Effector memory CD8-positive, alpha-beta T cell (primary cell): ENCODE measurements at regions not wholly inside any gene's neighbourhood (a gene's known extent, or its start where the extent isn't known, plus 50 kb on each side); places are given as distances from the start of the nearest gene placed in this dataset.

Experiments
- ATAC-seq: fragments of 150-1000 bp; cut with Tn5 transposase; replicated peaks from 2 replicates; pipeline ENCODE4 v1.10.0; 2021; ENCODE audit warnings: mild to moderate bottlenecking, moderate library complexity
- DNase-seq, 3 experiments: peaks; one replicate each; pipeline ENCODE4 v3.0.0; 2021
- H3K27ac Mint-ChIP-seq, 2 donors: one replicate each; pipeline ENCODE4 v1.8.0; 2022; ENCODE audit warnings: mild to moderate bottlenecking in 2 of 2, mixed read lengths in 2 of 2, moderate library complexity in 2 of 2
- H3K27me3 Mint-ChIP-seq, 2 donors: one replicate each; pipeline ENCODE4 v1.8.0; 2022; ENCODE audit warnings: mixed read lengths in 2 of 2
- H3K36me3 Mint-ChIP-seq: one replicate; pipeline ENCODE4 v1.8.0; 2022; ENCODE audit warnings: mild to moderate bottlenecking, moderate library complexity, mixed read lengths; ENCODE audit not compliant: insufficient read depth
- H3K4me1 Mint-ChIP-seq, 2 donors: one replicate each; pipeline ENCODE4 v1.8.0; 2022; ENCODE audit warnings: low read depth in 2 of 2, mixed read lengths in 2 of 2
- H3K4me3 Mint-ChIP-seq, 2 donors: one replicate each; pipeline ENCODE4 v1.8.0; 2022; ENCODE audit warnings: mild to moderate bottlenecking in 2 of 2, mixed read lengths in 2 of 2, moderate library complexity in 2 of 2
- H3K9me3 Mint-ChIP-seq, 2 donors: one replicate each; pipeline ENCODE4 v1.8.0; 2022; ENCODE audit warnings: mixed read lengths in 2 of 2

DNA sequence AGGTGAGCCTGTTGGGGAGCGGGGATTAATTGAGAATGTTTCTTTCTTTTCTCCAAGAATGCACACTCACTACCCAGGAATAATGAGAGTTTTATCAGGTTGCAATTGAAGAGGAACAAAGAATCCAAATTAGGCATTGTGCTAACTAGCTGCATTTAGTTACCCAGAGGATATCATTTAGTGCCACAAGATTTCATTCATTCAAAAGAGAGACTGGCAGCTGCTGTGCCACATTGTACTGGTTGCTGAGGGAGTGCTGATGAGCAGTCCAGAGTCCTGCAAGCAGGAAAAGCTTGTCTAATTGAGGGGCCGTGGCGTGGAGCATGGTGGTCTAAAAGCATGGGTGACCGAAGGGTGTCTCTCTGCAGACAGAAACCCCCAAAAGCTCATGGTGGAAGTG is 97.6 kb downstream of the CTAGE1 start:
- H3K4me1 Mint-ChIP-seq: peaks cover 8 to 9% of the 10 kb centered on the region in 2 donors
- ATAC-seq (no peak), DNase-seq (no peak)
- no peaks in the 10 kb centered on the region for H3K36me3 Mint-ChIP-seq
- H3K27me3 Mint-ChIP-seq: peaks cover 0 to 7% of the 10 kb centered on the region in 2 donors
- H3K4me3 Mint-ChIP-seq: no peak overlapping the region
- no peak overlapping the region for H3K27ac Mint-ChIP-seq
- H3K9me3 Mint-ChIP-seq: no peaks in the 10 kb centered on the region

DNA sequence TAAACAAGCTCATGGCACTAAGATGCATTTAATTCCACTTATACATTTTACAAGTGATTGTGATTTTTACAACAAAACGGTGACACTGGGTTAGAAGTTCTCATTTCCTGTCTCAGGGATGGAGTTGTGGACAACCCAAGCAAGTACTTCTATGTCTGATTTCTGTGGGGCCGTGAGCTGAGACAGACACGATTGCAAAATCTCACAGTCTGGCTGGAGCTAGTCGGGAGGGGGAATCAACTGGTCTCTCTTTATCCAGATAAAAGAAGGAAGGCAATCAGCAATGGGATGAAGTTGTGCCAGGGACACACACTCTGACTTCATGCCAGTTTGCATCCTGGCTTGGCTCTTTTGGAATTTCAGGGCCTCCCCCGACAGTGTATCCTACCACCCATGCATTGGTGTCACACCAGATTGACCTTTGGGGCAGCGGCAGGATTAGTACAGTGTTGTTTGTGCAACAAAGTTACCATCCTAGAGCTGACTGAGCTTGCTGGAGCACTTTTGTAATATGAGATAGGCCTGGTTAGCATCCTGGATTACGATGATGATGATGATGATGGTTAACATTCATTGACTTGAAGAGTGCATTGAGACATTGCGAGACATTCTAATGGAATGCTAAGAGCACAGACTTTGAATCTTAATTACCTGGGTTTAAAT is 98.8 kb downstream of the CTAGE1 start:
- Mint-ChIP-seq H3K27me3 (peaks cover 1 to 7% of the 10 kb centered on the region in 2 donors), H3K27ac (no peak overlapping the region), H3K9me3 (no peaks in the 10 kb centered on the region), H3K4me3 (no peak overlapping the region), H3K36me3 (no peaks in the 10 kb centered on the region), H3K4me1 (no peaks in the 10 kb centered on the region)
- no peak for ATAC-seq
- DNase-seq: no peak

DNA sequence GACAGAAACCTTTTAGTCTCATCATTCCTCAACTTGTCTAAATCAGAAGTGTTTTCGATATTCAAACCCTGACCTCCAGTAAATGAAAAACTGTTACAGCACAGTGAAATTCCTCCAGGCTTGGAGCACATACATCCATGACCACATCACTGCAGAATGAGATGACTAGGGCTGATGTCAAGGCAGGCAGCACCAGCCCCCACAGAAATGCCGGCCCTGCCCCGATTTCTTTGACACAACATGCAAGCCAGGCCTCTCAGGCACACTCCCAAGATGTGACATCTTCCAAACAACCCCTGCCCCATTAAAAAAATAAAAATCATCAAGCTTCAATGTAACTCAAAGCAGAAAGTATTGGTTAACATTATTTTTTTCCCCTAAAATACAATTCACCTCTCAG is 103.3 kb downstream of the CTAGE1 start:
- Mint-ChIP-seq H3K36me3 (no peaks in the 10 kb centered on the region), H3K9me3 (no peaks in the 10 kb centered on the region), H3K27ac (no peak overlapping the region), H3K27me3 (peaks cover 7 to 9% of the 10 kb centered on the region in 2 donors), H3K4me3 (no peak overlapping the region), H3K4me1 (no peaks in the 10 kb centered on the region)
- ATAC-seq (no peak), DNase-seq (no peak)

DNA sequence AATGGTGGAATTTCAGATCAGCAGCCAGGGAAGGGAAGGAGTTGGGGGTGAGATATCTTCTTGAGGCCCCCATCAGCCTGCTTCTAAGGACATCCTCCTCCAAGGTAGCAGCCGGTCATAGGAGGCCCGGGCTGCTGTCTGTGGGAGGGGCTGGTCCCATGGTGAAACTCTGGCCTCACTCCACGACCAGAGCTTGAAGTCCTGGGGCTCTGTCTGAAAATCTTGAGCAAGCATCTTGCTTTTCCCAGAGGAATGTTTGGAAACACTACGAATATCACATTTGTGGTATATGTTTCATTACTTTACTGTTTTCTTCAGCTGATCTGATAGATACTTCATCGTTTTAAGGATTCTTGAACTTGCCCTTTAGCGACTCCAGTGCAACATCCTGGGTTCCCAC is 103.7 kb downstream of the CTAGE1 start:
- Mint-ChIP-seq H3K4me3 (no peak overlapping the region), H3K27ac (no peak overlapping the region), H3K9me3 (no peaks in the 10 kb centered on the region), H3K4me1 (no peaks in the 10 kb centered on the region), H3K27me3 (peaks cover 7 to 9% of the 10 kb centered on the region in 2 donors), H3K36me3 (no peaks in the 10 kb centered on the region)
- no peak for ATAC-seq
- DNase-seq: no peak

DNA sequence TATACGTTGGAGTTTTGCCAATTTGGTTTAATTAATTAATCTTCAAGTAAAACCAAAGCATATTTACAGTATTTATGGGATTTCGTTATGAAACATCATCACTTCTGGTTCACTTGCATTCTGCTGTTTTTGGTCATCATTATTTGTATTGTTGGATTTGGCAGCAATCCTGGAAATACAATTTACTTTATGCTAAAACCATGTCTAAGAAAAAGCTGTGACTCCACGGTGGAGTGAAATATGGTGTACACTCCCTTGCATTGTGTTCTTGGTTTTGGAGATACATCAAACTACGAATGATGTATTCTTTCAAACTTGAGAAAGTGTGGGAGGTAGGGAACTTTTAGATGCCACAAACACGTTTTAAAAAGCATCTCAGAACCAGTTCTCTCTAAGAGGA is 106.4 kb downstream of the CTAGE1 start:
- no peaks in the 10 kb centered on the region for H3K9me3 Mint-ChIP-seq
- H3K27ac Mint-ChIP-seq: no peak overlapping the region
- ATAC-seq (no peak), DNase-seq (no peak)
- peaks cover 7 to 9% of the 10 kb centered on the region in 2 donors for H3K27me3 Mint-ChIP-seq
- no peaks in the 10 kb centered on the region for H3K36me3 Mint-ChIP-seq
- no peaks in the 10 kb centered on the region for H3K4me1 Mint-ChIP-seq
- H3K4me3 Mint-ChIP-seq: no peak overlapping the region

DNA sequence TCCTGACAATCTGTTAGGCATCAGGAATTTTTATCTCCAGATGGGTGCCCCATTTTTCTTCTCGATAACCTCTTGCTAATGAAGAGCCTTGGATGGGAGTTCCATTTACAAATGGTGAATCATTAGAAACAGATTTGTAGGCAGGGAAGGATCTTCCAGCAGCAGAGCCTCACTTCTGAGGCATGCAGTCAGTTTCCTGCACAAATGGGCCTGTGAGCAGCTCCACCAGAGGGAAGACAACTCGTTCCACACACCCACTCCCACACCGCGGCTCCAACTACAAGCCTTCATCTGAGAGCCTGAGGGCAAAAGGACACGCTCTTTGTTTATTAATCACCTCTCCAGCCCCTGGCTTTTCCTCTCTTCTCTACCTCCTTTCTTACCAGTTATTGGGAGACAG is 108.5 kb downstream of the CTAGE1 start:
- H3K27me3 Mint-ChIP-seq: peaks cover 6 to 14% of the 10 kb centered on the region in 2 donors
- no peaks in the 10 kb centered on the region for H3K9me3 Mint-ChIP-seq
- no peak overlapping the region for H3K4me3 Mint-ChIP-seq
- no peak overlapping the region for H3K27ac Mint-ChIP-seq
- no peaks in the 10 kb centered on the region for H3K36me3 Mint-ChIP-seq
- H3K4me1 Mint-ChIP-seq: no peaks in the 10 kb centered on the region
- DNase-seq: no peak
- no peak for ATAC-seq

DNA sequence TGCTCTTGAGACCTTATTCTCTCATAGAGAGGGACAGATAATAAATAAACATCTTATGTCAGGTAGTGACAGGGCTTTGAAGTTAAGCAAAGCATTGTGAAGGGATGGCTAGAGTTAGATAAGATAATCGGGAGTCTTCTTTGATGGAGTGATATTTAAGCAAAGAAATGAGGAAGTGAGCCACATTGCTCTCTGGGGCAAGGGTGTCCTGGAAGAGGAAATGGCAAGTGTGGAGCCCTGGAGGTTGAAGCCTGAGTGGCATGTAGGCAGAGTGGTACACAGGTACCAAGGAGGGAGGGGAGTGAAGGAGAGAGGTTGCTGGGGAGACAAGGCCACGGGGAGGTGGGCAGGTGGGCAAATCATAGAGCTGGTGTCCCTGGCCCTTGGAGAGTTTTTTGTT is 110.2 kb downstream of the CTAGE1 start:
- H3K4me1 Mint-ChIP-seq: no peaks in the 10 kb centered on the region
- DNase-seq (no peak), ATAC-seq (no peak)
- no peaks in the 10 kb centered on the region for H3K36me3 Mint-ChIP-seq
- H3K9me3 Mint-ChIP-seq: no peaks in the 10 kb centered on the region
- no peak overlapping the region for H3K27ac Mint-ChIP-seq
- H3K4me3 Mint-ChIP-seq: no peak overlapping the region
- H3K27me3 Mint-ChIP-seq: peaks cover 12% of the 10 kb centered on the region in 2 donors

DNA sequence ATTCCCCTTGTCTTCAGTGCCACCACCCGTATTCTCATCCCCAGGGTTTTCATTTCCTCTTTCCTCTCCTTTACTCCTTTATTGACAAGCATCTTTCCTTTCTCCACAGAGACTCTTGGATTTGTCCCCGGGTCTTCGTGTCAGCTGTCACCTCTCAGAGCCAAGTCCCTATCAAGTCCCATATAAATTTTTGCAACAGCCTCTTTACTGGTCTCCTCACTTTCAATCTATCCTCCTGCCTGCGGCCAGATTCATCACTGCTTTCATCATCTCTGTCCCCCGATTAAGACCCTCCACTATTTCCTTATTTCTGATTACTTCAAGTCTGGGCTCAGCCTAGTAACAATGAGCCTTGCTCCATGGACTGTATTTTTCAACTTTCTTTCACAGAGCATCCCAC is 113.8 kb downstream of the CTAGE1 start:
- H3K9me3 Mint-ChIP-seq: no peaks in the 10 kb centered on the region
- H3K27me3 Mint-ChIP-seq: peaks cover 12 to 22% of the 10 kb centered on the region in 2 donors
- no peak for ATAC-seq
- no peak overlapping the region for H3K4me3 Mint-ChIP-seq
- no peaks in the 10 kb centered on the region for H3K36me3 Mint-ChIP-seq
- peaks cover 0 to 8% of the 10 kb centered on the region in 2 donors for H3K4me1 Mint-ChIP-seq
- H3K27ac Mint-ChIP-seq: peak overlapping the region in 1 of 2 donors; percentile 63
- DNase-seq: no peak

DNA sequence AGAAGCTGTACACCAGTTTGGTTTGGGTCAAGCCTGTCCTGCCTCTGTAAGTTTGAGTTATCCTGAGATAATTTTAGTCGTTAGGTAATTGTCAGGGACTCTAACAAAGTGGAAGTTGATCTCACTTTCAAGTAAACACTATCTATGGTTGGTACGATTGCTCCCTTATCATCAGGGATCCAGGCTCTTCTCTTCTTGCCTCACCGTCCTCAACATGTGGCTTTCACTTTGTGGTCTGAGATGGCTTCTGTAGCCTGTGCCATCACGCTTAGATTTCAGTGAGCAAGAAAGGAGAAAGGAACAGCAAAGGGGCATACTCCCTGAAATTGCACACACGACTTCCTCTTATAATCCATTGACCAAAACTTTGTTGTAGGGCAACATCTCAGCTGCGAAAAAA is 115.6 kb downstream of the CTAGE1 start:
- ATAC-seq: no peak
- no peaks in the 10 kb centered on the region for H3K9me3 Mint-ChIP-seq
- H3K36me3 Mint-ChIP-seq: no peaks in the 10 kb centered on the region
- H3K4me1 Mint-ChIP-seq: peaks cover 2 to 8% of the 10 kb centered on the region in 2 donors
- H3K27me3 Mint-ChIP-seq: peaks cover 12 to 28% of the 10 kb centered on the region in 2 donors
- H3K4me3 Mint-ChIP-seq: peak overlapping the region in 1 of 2 donors; percentile 4
- H3K27ac Mint-ChIP-seq: no peak overlapping the region
- no peak for DNase-seq

DNA sequence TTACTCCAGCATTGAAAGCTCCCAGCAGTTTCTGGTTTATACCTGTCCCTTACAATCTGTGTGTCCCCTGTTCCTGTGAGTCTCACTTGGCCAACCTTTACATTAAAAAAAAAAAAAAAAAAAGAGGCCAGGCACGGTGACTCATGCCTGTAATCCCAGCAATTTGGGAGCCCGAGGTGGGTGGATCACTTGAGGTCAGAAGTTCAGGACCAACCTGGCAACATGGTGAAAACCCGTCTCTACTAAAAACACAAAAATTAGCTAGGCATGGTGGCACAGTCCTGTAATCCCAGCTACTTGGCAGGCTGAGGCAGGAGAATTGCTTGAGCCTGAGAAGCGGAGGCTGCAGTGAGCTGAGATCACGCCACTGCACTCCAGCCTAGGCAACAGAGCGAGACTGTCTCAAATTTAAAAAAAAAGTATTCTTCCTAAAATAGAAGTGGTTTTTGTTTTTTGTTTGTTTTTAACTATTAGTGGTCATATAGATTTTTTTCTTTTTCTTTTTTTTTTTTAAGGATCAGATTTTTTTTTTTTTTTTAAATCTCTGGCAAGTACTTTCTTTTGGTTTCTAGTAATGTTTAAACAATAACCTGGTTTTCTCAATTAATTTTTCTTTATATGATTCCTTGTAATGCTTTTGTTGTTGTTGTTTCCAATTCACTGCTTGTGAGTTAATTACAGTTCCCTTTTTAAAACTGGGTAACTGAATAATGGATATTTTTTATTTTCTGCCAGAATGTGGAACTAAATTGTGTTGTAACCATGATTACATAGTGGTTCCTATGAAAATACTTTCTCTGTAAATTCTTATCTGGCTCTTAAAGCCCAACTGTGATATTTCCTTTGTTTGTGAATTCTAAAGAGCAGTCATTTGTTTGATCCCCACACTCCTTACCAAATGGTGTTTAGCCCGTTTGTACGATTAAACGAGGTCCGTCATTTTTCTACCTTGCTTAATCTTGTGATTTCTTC is 116.8 kb downstream of the CTAGE1 start:
- Mint-ChIP-seq H3K4me1 (peaks cover 2 to 8% of the 10 kb centered on the region in 2 donors), H3K9me3 (no peaks in the 10 kb centered on the region), H3K27ac (no peak overlapping the region), H3K4me3 (no peak overlapping the region), H3K27me3 (peaks cover 12 to 28% of the 10 kb centered on the region in 2 donors), H3K36me3 (no peaks in the 10 kb centered on the region)
- no peak for DNase-seq
- no peak for ATAC-seq

DNA sequence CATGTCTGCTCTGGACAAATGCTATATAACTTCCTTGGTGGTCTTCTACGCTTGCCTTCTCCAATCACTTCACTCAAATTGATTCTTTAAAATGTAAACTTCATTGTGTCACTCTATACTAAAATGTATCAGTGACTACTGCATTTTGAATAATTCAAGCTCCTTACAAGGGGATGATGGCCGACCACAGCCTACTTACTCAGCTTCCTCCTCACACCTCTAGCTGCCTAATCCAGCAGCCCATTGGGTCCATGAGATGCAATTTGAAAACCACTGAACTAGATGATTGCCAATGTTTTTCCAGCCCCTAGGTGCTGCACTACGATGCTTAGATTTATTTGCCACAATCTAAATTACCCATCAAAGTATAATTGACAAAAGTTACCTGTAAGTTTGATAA is 120.7 kb downstream of the CTAGE1 start:
- no peaks in the 10 kb centered on the region for H3K36me3 Mint-ChIP-seq
- no peaks in the 10 kb centered on the region for H3K9me3 Mint-ChIP-seq
- H3K27me3 Mint-ChIP-seq: peaks cover 0 to 11% of the 10 kb centered on the region in 2 donors
- H3K27ac Mint-ChIP-seq: no peak overlapping the region
- no peak overlapping the region for H3K4me3 Mint-ChIP-seq
- peaks cover 2 to 3% of the 10 kb centered on the region in 2 donors for H3K4me1 Mint-ChIP-seq
- ATAC-seq (peak; percentile 61), DNase-seq (no peak)

DNA sequence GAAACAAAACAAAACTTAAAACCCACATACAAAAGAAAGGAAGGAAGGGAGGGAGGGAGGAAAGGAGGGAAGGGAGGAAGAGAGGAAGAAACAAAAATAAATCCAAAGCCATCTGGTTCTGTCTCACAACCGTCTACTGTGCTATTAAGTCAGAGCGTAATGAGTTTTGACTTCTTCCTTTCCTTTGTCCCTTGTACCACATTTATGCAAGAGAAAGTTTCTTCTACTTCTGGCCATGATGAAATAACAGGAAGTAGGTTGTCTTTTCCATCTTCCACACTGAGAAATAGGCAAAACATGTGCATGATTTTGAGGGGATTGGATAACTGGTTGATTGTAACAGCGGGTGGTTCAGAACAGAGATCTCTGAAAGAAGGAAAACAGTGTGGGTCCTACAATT is 121.4 kb downstream of the CTAGE1 start:
- Mint-ChIP-seq H3K27me3 (peaks cover 0 to 6% of the 10 kb centered on the region in 2 donors), H3K4me1 (peaks cover 0 to 2% of the 10 kb centered on the region in 2 donors), H3K27ac (no peak overlapping the region), H3K36me3 (no peaks in the 10 kb centered on the region), H3K9me3 (no peaks in the 10 kb centered on the region), H3K4me3 (no peak overlapping the region)
- ATAC-seq (no peak), DNase-seq (no peak)

DNA sequence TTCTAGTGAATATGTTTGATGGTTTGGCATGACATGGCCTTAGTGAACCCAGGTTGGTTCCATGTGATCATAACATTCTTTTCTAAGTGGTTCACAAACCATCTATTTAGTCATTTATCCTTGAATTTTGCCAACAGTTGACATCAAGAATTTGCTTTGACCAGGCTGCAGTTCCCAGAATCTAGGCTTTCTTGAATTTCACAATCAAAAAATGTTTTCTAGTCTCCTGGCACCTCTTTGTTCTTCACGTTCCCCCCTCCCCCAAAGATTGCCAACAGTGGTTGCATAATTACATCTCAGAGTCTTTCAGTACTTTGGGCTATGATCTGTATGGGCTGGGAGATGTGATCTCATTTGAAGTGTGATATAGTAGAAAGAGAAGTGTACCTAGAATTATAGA is 124.0 kb downstream of the GATA6 start:
- peaks cover 0 to under 1% of the 10 kb centered on the region in 2 donors for H3K27me3 Mint-ChIP-seq
- H3K4me1 Mint-ChIP-seq: no peaks in the 10 kb centered on the region
- DNase-seq: no peak
- ATAC-seq: no peak
- H3K27ac Mint-ChIP-seq: no peak overlapping the region
- no peaks in the 10 kb centered on the region for H3K36me3 Mint-ChIP-seq
- H3K9me3 Mint-ChIP-seq: no peaks in the 10 kb centered on the region
- no peak overlapping the region for H3K4me3 Mint-ChIP-seq

DNA sequence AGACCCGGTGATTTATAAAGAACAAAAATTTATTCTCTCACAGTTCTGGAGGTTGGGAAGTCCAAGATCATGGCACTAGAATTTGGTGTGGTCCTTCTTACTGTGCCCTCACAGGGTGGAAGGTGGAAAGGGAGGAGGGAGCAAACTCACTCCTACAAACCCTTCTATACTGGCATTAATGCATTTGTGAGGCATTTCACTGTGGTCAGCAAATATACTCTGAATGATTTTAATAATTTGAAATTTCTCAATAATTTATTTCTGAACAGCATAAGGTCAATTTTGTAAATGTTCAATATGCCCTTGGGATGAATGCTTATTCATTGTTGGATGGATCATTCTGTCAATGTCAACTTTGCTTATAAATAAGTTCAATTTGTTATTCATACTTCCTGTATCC is 120.6 kb downstream of the GATA6 start:
- DNase-seq: no peak
- H3K36me3 Mint-ChIP-seq: no peaks in the 10 kb centered on the region
- no peaks in the 10 kb centered on the region for H3K27me3 Mint-ChIP-seq
- no peak overlapping the region for H3K27ac Mint-ChIP-seq
- peaks cover 0 to 5% of the 10 kb centered on the region in 2 donors for H3K4me1 Mint-ChIP-seq
- H3K4me3 Mint-ChIP-seq: no peak overlapping the region
- no peak for ATAC-seq
- H3K9me3 Mint-ChIP-seq: no peaks in the 10 kb centered on the region
